GM12891 (cell line): ENCODE measurements at regions not wholly inside any gene's neighbourhood (a gene's known extent, or its start where the extent isn't known, plus 50 kb on each side); places are given as distances from the start of the nearest gene placed in this dataset.

Experiments used
- PAX5 ChIP-seq: IDR thresholded peaks from 2 replicates; pipeline ENCODE4 v1.6.1; 2011; ENCODE audit warnings: low read length, moderate library complexity, mild to moderate bottlenecking; ENCODE audit not compliant: insufficient read depth, severe bottlenecking
- POLR2A ChIP-seq: IDR thresholded peaks from 2 replicates; pipeline ENCODE4 v1.6.1; 2011; ENCODE audit warnings: low read depth, low read length, control low read depth
- POLR2AphosphoS5 ChIP-seq: IDR thresholded peaks from 2 replicates; pipeline ENCODE4 v1.6.1; 2011; ENCODE audit warnings: low read depth, low read length, control low read depth
- POU2F2 ChIP-seq: IDR thresholded peaks from 2 replicates; pipeline ENCODE4 v1.6.1; 2011; ENCODE audit warnings: low read depth, mild to moderate bottlenecking, control low read depth, low read length, moderate library complexity
- SPI1 ChIP-seq: IDR thresholded peaks from 2 replicates; pipeline ENCODE4 v1.6.1; 2011; ENCODE audit warnings: low read depth, low read length, control low read depth
- TAF1 ChIP-seq: IDR thresholded peaks from 2 replicates; pipeline ENCODE4 v1.6.1; 2011; ENCODE audit warnings: low read depth, low read length, control low read depth

DNA sequence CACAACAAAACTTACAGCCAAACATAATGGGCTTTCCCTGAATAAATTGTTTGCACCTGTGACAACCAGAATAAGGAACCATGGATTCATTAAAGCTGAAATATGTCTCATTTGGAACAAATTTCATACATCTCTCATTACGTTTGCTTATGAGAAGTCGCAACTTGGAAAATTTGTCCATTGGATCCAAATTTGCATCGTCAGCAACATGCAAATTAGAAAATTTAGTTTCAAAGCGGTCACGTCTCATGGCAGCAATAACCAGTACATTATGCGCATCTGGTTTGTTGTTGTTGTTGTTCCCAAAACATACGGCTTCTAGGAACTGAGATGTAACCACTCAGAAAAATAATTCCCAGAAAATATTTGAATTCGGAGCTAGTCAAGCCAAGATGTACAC, 1311.5 kb upstream of the CDH6 start:
- TF ChIP-seq POLR2A, result no peak
- no peak for TF ChIP-seq TAF1
- TF ChIP-seq POLR2AphosphoS5, result no peak
- TF ChIP-seq POU2F2, result no peak
- TF ChIP-seq PAX5, result no peak
- no peak for TF ChIP-seq SPI1
